Memory B cell (primary cell): ENCODE measurements at regions not wholly inside any gene's neighbourhood (a gene's known extent, or its start where the extent isn't known, plus 50 kb on each side); places are given as distances from the start of the nearest gene placed in this dataset.
"Not testable (repeated sequence)": the region's sequence is repeated elsewhere in the genome, so short reads cannot be mapped to it uniquely, and the experiment has no call there.

Source experiments
- ATAC-seq: fragments of 150-1000 bp; cut with Tn5 transposase; 2 replicates; pipeline ENCODE4 v1.10.0; 2021; ENCODE audit warnings: low read depth, mild to moderate bottlenecking, moderate library complexity
- DNase-seq, 2 donors: peaks; one replicate each; pipeline ENCODE4 v3.0.0; 2022; ENCODE audit warnings: low spot score in 2 of 2
- H3K27ac Mint-ChIP-seq: one replicate; pipeline ENCODE4 v1.8.0; 2022; ENCODE audit warnings: mild to moderate bottlenecking, moderate library complexity, mixed read lengths
- H3K27me3 Mint-ChIP-seq: one replicate; pipeline ENCODE4 v1.8.0; 2022; ENCODE audit warnings: mixed read lengths
- H3K36me3 Mint-ChIP-seq: one replicate; pipeline ENCODE4 v1.8.0; 2022; ENCODE audit warnings: mild to moderate bottlenecking, mixed read lengths
- H3K4me1 Mint-ChIP-seq: one replicate; pipeline ENCODE4 v1.8.0; 2022; ENCODE audit warnings: mixed read lengths
- H3K4me3 Mint-ChIP-seq: one replicate; pipeline ENCODE4 v1.8.0; 2022; ENCODE audit warnings: mild to moderate bottlenecking, moderate library complexity, mixed read lengths
- H3K9me3 Mint-ChIP-seq: one replicate; pipeline ENCODE4 v1.8.0; 2022; ENCODE audit warnings: mixed read lengths

DNA sequence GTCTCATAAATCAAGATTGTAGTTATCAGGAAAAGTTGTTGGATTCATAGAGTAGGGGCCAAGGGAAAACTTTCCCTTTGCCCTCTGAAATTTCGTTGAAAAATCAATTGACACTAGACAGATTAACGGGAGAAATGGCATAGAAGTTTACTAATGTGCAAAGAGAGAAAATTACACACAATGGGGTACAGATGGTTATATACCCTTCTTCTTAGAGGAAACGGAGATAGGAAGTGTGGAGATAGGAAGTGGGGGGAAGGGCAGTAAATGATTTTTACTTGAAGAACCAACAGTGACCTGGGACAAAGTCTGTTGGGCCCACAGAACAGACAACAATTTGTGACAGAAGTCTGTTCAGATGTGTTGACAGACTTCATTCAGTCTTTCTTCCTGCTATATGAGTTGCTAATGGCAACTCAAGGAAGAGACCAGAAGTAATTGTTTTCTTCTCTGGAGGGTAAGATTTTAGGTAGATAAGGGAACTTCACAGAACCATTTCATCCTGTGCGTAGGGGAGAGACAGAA, 177.9 kb downstream of the C9orf152 start:
- H3K36me3 Mint-ChIP-seq, result no peaks in the 10 kb centered on the region
- peaks cover 17% of the 10 kb centered on the region for H3K4me1 Mint-ChIP-seq
- no peak overlapping the region for H3K4me3 Mint-ChIP-seq
- H3K9me3 Mint-ChIP-seq, result no peaks in the 10 kb centered on the region
- no peak overlapping the region for H3K27ac Mint-ChIP-seq
- DNase-seq, result no peak
- ATAC-seq, result no peak
- H3K27me3 Mint-ChIP-seq, result no peaks in the 10 kb centered on the region

DNA sequence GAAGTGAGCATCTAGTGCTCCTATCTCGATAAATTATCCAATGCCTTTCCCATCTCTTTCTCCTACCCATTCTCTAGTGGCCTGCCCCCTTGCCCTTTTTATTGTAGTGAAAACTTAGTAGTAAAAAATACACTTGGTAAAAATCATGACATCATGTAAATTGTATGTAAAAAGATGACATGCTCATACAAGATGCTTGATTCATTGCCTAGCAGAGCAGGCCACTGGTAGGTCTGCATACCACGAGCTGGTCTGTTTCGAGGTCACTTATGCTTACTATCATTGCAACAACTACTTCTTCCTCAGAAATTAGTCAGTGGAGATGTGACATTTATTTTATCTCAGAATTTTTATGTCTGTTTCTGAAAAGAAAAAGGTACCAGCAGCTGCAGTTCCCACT, 177.3 kb downstream of the C9orf152 start:
- ATAC-seq (no peak), DNase-seq (no peak)
- H3K4me3 Mint-ChIP-seq, result no peak overlapping the region
- H3K27ac Mint-ChIP-seq, result no peak overlapping the region
- H3K9me3 Mint-ChIP-seq, result no peaks in the 10 kb centered on the region
- H3K4me1 Mint-ChIP-seq, result peaks cover 15% of the 10 kb centered on the region
- H3K36me3 Mint-ChIP-seq, result no peaks in the 10 kb centered on the region
- no peaks in the 10 kb centered on the region for H3K27me3 Mint-ChIP-seq

- no peak for DNase-seq
- H3K36me3 Mint-ChIP-seq, result no peaks in the 10 kb centered on the region
- ATAC-seq, result no peak
Measured at GRCh38 chr9:110031511-110032173, 176.3 kb downstream of the C9orf152 start.

DNA sequence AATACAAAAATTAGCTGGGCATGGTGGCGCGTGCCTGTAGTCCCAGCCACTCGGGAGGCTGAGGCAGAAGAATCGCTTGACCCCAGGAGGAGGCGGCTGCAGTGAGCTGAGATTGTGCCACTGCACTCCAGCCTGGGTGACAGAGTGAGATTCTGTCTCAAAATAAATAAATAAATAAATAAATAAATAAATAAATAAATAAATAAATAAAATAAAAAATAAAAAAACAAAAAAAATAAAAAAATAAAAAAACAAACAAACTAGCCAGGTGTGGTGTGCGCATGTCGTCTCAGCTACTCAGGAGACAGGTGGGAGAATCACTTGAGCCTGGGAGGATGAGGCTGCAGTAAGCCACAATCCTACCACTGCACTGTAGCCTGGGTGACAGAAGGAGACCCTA, 175.4 kb downstream of the C9orf152 start:
- not testable (repeated sequence) for H3K27me3 Mint-ChIP-seq, DNase-seq, ATAC-seq, H3K9me3 Mint-ChIP-seq, H3K36me3 Mint-ChIP-seq, H3K27ac Mint-ChIP-seq, H3K4me3 Mint-ChIP-seq
- H3K4me1 Mint-ChIP-seq, result peaks cover 11% of the 10 kb centered on the region

More at GRCh38 chr9:110031511-110032173, 176.3 kb downstream of the C9orf152 start:
- Mint-ChIP-seq H3K4me3 (no peak overlapping the region), H3K27ac (no peak overlapping the region), H3K27me3 (no peaks in the 10 kb centered on the region), H3K4me1 (peaks cover 11% of the 10 kb centered on the region), H3K9me3 (no peaks in the 10 kb centered on the region)

DNA sequence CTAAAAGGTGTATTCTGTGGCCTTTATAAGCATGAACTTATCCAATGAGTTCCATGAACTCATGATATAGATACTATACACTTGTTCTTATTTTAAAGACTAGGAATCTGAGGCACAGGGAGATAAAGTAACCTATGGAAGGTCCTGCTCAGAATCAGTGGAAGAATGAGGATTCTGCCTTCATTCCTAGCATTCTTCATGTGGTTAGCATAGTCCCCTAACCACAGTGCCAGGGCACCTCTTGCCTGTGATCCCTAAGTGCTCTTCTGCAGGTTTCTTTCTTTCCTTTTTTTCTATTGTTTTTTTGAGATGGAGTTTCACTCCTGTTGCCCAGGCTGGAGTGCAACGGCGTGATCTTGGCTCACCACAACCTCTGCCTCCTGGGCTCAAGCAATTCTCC, 174.1 kb downstream of the C9orf152 start:
- Mint-ChIP-seq H3K36me3 (no peaks in the 10 kb centered on the region), H3K4me1 (peaks cover 14% of the 10 kb centered on the region), H3K27ac (no peak overlapping the region), H3K4me3 (no peak overlapping the region), H3K27me3 (no peaks in the 10 kb centered on the region), H3K9me3 (no peaks in the 10 kb centered on the region)
- no peak for ATAC-seq
- no peak for DNase-seq

DNA sequence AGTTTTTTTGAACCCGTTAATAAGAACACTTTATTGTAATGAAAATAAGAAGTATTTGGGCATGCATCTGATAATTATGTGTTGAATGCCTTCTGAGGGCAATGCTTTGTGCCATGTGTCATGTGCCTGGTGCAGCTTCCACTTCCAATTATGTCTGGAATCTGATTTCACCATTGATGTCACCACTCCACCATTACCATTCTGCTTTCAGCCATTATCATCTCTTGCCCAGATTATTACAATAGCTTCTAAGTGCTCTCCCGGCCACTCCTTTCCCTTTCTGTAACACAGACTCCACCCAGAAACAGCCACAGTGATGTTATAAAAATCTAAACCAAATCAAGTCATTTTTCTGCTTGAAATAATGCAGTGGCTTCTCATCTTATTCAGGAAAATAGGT, 171.7 kb downstream of the C9orf152 start:
- Mint-ChIP-seq H3K4me1 (peaks cover 7% of the 10 kb centered on the region), H3K27me3 (no peaks in the 10 kb centered on the region), H3K27ac (no peak overlapping the region), H3K4me3 (no peak overlapping the region), H3K9me3 (no peaks in the 10 kb centered on the region), H3K36me3 (no peaks in the 10 kb centered on the region)
- ATAC-seq (no peak), DNase-seq (no peak)

GRCh38 chr9:110040788-110041187, 167.2 kb downstream of the C9orf152 start:
- Mint-ChIP-seq H3K27me3 (no peaks in the 10 kb centered on the region), H3K36me3 (no peaks in the 10 kb centered on the region), H3K27ac (no peak overlapping the region), H3K4me1 (peaks cover 8% of the 10 kb centered on the region), H3K9me3 (peaks cover 1% of the 10 kb centered on the region), H3K4me3 (no peak overlapping the region)
- no peak for DNase-seq
- no peak for ATAC-seq

DNA sequence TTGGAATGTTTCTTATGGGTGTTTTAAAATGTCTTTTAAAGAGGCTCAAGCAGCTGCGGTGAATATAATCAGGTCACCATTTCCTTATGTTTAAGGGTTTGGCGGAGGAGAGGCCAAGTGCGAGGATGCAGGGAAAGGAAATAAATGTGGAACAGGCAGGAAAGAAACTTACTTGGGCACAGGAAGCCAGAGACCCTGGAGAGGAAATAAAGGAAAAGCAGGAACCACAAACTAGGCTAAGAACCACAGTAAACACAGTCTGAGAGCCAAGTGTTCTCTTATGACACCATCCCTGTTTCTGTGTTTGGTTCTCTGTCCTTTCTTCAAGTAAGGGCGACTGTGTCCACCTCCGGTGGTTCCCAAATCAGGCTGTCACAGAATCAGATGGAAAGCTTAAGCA, 166.5 kb downstream of the C9orf152 start:
- peaks cover 8% of the 10 kb centered on the region for H3K4me1 Mint-ChIP-seq
- ATAC-seq, result no peak
- H3K9me3 Mint-ChIP-seq, result peaks cover 1% of the 10 kb centered on the region
- no peaks in the 10 kb centered on the region for H3K36me3 Mint-ChIP-seq
- no peak for DNase-seq
- no peaks in the 10 kb centered on the region for H3K27me3 Mint-ChIP-seq
- no peak overlapping the region for H3K27ac Mint-ChIP-seq
- H3K4me3 Mint-ChIP-seq, result no peak overlapping the region

GRCh38 chr9:110047232-110047954, 160.6 kb downstream of the C9orf152 start:
- ATAC-seq, result no peak
- Mint-ChIP-seq H3K4me1 (peaks cover 18% of the 10 kb centered on the region), H3K27ac (peak overlapping the region; percentile 93)

GRCh38 chr9:110047955-110048402, 160.0 kb downstream of the C9orf152 start:
- H3K4me1 Mint-ChIP-seq, result peaks cover 22% of the 10 kb centered on the region
- H3K27ac Mint-ChIP-seq, result peak overlapping the region; percentile 93

More at GRCh38 chr9:110047232-110047954, 160.6 kb downstream of the C9orf152 start:
- peaks cover 5% of the 10 kb centered on the region for H3K36me3 Mint-ChIP-seq
- no peaks in the 10 kb centered on the region for H3K27me3 Mint-ChIP-seq
- peaks cover 1% of the 10 kb centered on the region for H3K9me3 Mint-ChIP-seq
- DNase-seq, result no peak
- peak overlapping the region; percentile 98 for H3K4me3 Mint-ChIP-seq

GRCh38 chr9:110048403-110048975, 159.5 kb downstream of the C9orf152 start:
- Mint-ChIP-seq H3K4me3 (peak overlapping the region; percentile 98), H3K27ac (peak overlapping the region; percentile 93), H3K36me3 (peaks cover 7% of the 10 kb centered on the region), H3K9me3 (peaks cover 1% of the 10 kb centered on the region), H3K4me1 (peaks cover 24% of the 10 kb centered on the region), H3K27me3 (no peaks in the 10 kb centered on the region)
- DNase-seq (peak; percentile 75 to 79), ATAC-seq (peak; percentile 89)

More at GRCh38 chr9:110047955-110048402, 160.0 kb downstream of the C9orf152 start:
- peaks cover 6% of the 10 kb centered on the region for H3K36me3 Mint-ChIP-seq
- H3K27me3 Mint-ChIP-seq, result no peaks in the 10 kb centered on the region
- DNase-seq (peak in 1 of 2 donors; percentile 9), ATAC-seq (peak; percentile 55)
- H3K9me3 Mint-ChIP-seq, result peaks cover 1% of the 10 kb centered on the region
- peak overlapping the region; percentile 98 for H3K4me3 Mint-ChIP-seq

DNA sequence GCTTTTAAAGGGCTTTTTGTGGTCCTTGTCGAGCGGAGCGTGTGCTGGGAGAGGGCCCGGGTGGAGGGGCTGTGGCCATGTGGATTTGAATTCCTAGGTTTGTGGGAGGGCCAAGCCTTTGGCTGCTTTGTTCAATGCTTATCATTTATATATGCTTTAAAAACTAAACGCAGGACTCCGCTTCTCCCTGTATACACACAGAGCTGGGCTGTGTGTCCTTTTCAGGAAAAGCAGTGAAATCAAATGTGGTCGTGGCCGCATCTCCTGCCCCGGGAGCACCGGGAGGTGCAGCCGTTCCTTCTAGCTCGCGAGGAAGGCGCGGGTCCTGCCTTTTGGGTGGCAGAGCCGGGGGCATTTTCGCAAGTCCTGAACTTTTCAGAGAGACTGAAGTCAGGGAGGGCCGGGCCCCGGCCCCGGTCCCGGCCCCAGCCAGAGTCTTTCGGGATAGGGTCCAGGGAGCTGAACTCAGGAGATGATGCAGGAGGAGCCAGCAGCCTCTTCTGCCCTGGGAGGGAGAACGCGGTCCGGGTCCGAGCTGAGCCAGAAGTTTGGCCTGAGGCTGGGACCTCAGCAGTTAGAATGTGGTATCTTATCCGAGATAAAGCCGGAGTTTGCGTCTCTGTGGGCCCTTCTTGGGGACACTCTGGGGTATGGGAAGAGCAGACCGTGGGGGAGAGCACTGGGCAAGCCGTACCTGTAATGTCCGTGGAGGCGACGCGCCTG, 158.8 kb downstream of the C9orf152 start:
- peak; percentile 7 to 27 for DNase-seq
- Mint-ChIP-seq H3K27me3 (no peaks in the 10 kb centered on the region), H3K4me1 (peaks cover 28% of the 10 kb centered on the region), H3K4me3 (peak overlapping the region; percentile 98), H3K9me3 (no peaks in the 10 kb centered on the region), H3K36me3 (peaks cover 10% of the 10 kb centered on the region), H3K27ac (peak overlapping the region; percentile 93)
- no peak for ATAC-seq

- H3K36me3 Mint-ChIP-seq, result peaks cover 10% of the 10 kb centered on the region
- H3K9me3 Mint-ChIP-seq, result no peaks in the 10 kb centered on the region
- H3K27me3 Mint-ChIP-seq, result no peaks in the 10 kb centered on the region
- H3K4me1 Mint-ChIP-seq, result peaks cover 31% of the 10 kb centered on the region
- ATAC-seq (no peak), DNase-seq (no peak)
- H3K27ac Mint-ChIP-seq, result peak overlapping the region; percentile 93
- peak overlapping the region; percentile 98 for H3K4me3 Mint-ChIP-seq
Measured at GRCh38 chr9:110049699-110050450, 158.1 kb downstream of the C9orf152 start.
